ENCODE measurements at regions not wholly inside any gene's neighbourhood (a gene's known extent, or its start where the extent isn't known, plus 50 kb on each side); places are given as distances from the start of the nearest gene placed in this dataset.
"Not testable (repeated sequence)": the region's sequence is repeated elsewhere in the genome, so short reads cannot be mapped to it uniquely, and the experiment has no call there.

DNA sequence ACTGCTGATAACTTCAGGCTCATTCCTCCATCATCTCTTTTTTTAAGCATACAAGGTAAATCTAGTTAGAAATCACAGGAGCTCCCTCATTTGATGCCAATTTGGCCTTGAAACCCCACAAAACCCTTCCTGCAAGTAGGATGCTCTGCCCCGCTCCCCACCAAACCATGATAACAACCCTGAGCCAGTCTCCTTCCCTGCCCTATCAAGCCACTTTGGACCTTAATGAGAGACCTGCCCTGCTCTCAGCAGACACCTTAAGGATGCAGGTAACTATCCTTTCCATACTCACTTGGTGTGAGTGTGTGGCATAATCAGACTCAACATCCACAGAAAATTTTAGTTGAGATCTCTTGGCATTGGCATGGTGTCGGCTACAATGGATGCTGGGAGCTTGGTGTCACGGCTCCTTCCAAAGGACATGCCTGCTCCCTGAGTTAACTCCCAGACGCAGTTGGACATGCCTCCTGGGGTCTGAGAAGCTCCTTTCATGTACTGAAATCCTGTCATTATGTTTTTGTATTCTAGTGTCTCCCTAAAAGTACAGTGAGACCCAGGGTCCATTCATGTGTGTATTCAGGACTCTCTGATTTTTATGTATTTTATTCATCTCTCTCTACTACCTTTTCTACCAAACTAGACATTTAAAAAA, 801.4 kb downstream of the TMEM121 start:
- TF ChIP-seq, protein P1, sequence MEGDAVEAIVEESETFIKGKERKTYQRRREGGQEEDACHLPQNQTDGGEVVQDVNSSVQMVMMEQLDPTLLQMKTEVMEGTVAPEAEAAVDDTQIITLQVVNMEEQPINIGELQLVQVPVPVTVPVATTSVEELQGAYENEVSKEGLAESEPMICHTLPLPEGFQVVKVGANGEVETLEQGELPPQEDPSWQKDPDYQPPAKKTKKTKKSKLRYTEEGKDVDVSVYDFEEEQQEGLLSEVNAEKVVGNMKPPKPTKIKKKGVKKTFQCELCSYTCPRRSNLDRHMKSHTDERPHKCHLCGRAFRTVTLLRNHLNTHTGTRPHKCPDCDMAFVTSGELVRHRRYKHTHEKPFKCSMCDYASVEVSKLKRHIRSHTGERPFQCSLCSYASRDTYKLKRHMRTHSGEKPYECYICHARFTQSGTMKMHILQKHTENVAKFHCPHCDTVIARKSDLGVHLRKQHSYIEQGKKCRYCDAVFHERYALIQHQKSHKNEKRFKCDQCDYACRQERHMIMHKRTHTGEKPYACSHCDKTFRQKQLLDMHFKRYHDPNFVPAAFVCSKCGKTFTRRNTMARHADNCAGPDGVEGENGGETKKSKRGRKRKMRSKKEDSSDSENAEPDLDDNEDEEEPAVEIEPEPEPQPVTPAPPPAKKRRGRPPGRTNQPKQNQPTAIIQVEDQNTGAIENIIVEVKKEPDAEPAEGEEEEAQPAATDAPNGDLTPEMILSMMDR (IDR thresholded peaks at IDR 0.05; ENCODE audit: low read depth, low read length, poor library complexity, severe bottlenecking), result not testable (repeated sequence)
- not testable (repeated sequence) for TF ChIP-seq EZH2phosphoT487 (IDR thresholded peaks at IDR 0.05; ENCODE audit: borderline replicate concordance, low read length)

Data from DOHH2 (cell line).